ENCODE measurements at regions not wholly inside any gene's neighbourhood (a gene's known extent, or its start where the extent isn't known, plus 50 kb on each side); places are given as distances from the start of the nearest gene placed in this dataset.
"Not testable (repeated sequence)": the region's sequence is repeated elsewhere in the genome, so short reads cannot be mapped to it uniquely, and the experiment has no call there.

GRCh38 chr5:142235050-142235797, 89.6 kb downstream of the SPRY4 start:
- no peak for TF ChIP-seq CTCF (IDR thresholded peaks at IDR 0.05; ENCODE audit: insufficient read depth, missing control alignments)
- DNase-seq (ENCODE audit: insufficient read length, low spot score) (no peak), FAIRE-seq (no peak)

DNA sequence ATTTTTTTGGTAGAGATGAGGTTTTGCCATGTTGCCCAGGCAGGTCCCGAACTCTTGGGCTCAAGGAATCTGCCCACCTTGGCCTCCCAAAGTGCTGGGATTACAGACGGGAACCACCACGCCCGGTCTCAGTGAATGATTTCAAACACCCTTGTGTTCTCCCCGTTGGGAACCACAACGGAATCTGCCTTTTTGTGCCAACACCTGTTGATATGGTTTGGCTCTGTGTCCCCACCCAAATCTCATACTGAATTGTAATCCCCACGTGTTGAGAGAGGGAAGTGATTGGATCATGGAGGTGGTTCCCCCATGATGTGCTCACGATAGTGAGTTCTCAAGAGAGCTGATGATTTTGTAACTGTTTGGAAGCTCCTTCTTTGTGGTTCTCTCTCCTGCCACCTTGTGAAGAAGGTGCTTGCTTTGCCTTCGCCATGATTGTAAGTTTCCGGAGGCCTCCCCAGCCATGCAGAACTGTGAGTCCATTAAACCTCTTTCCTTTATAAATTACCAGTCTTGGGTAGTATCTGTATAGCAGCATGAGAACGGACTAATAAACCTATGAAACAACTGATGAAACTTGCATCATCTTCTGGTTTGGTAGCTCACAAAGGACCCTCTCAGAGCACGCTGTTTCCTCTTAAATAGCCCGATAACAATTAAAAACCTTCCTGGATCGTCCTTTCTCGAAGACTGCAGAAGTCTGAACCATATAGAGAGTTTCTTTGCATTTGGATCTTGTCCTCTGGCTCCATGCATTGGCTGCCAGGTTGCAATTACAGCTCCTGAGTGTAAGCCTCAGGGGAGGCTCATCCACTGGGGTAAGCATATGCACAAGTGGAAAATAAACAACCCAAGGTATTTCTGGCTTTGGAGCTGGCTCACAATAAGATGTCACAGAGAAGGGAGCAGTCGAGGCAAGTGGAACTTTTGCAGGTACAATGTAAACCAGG, 91.5 kb downstream of the SPRY4 start:
- DNase-seq (ENCODE audit: insufficient read length, low spot score) (no peak), FAIRE-seq (no peak)
- TF ChIP-seq CTCF (IDR thresholded peaks at IDR 0.05; ENCODE audit: insufficient read depth, missing control alignments), result no peak

GRCh38 chr5:142230949-142231348, 93.9 kb downstream of the SPRY4 start:
- FAIRE-seq, result not testable (repeated sequence)

GRCh38 chr5:142225141-142225540, 99.7 kb downstream of the SPRY4 start:
- no peak for DNase-seq (ENCODE audit: insufficient read length, low spot score)
- no peak for FAIRE-seq
- no peak for TF ChIP-seq CTCF (IDR thresholded peaks at IDR 0.05; ENCODE audit: insufficient read depth, missing control alignments)

More at GRCh38 chr5:142230949-142231348, 93.9 kb downstream of the SPRY4 start:
- not testable (repeated sequence) for DNase-seq (ENCODE audit: insufficient read length, low spot score)

- DNase-seq (ENCODE audit: insufficient read length, low spot score) (no peak), FAIRE-seq (no peak)
- no peak for TF ChIP-seq CTCF (IDR thresholded peaks at IDR 0.05; ENCODE audit: insufficient read depth, missing control alignments)
Measured at GRCh38 chr5:142222866-142223558, 101.8 kb downstream of the SPRY4 start.

DNA sequence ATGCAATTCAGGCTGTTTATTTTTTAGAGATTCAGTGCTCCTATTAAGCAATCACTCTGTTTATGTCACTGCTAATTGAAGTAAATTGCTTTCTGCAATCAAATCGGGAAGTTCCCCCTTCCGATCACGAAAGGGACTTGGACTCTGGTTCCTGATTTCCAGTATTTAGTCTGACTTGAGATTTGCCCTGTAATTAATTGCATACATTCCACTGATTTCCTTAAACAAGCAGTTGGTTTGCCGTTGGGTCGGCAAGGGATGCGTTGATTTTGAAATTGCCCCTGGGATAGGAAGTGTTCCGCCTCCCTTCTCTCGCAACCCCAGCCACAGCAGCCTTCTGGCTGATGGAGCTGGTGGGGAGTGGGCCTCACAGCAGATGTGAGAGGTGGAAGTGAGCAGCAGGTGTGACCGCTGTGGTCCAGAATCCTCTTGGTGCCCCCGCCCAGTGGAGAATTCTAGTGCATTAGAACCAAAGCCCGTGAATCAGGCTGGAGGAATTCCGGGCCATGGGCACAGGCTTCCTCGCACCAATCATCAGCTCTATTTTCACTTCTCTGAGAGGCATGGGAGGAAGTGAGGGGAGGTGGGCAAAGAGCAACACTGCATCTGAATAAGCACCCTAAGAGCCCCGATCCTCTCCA, 102.5 kb downstream of the SPRY4 start:
- no peak for FAIRE-seq

More for the DNA sequence above, 102.5 kb downstream of the SPRY4 start:
- no peak for TF ChIP-seq CTCF (IDR thresholded peaks at IDR 0.05; ENCODE audit: insufficient read depth, missing control alignments)
- DNase-seq (ENCODE audit: insufficient read length, low spot score), result no peak

Data from D721Med (cell line).